CD14-positive monocyte (primary cell): ENCODE measurements at regions not wholly inside any gene's neighbourhood (a gene's known extent, or its start where the extent isn't known, plus 50 kb on each side); places are given as distances from the start of the nearest gene placed in this dataset.

ENCODE experiments used
- DNase-seq, 3 donors: peaks; one replicate each; pipeline ENCODE4 v3.0.0-alpha.2; 2011 to 2022
- H2AFZ ChIP-seq: 2 replicates; pipeline ENCODE4 v1.6.0; 2012; ENCODE audit warnings: mild to moderate bottlenecking, low read depth, low read length, inconsistent platforms; ENCODE audit not compliant: insufficient read depth, poor library complexity, severe bottlenecking
- H3K27ac ChIP-seq, 2 donors: 1 replicate in 1 of 2; 2 replicates in 1 of 2; pipeline ENCODE4 v1.5.1; 2012 to 2013; ENCODE audit warnings: low read length in 2 of 2, control low read depth in 1 of 2, inconsistent platforms in 1 of 2, low read depth in 1 of 2, mild to moderate bottlenecking in 1 of 2
- H3K27me3 ChIP-seq, 2 donors: one replicate each; pipeline versions ENCODE4 v1.6.0 to v1.6.1; 2011 to 2013; ENCODE audit warnings: low read length in 2 of 2; ENCODE audit not compliant: control insufficient read depth in 2 of 2, insufficient read depth in 2 of 2
- H3K36me3 ChIP-seq, 2 donors: replicated peaks in 1 of 2; 1 replicate in 1 of 2; 2 replicates in 1 of 2; pipeline versions ENCODE4 v1.5.1 to v1.6.1; 2012 to 2013; ENCODE audit warnings: low read length in 2 of 2, control low read depth in 1 of 2, inconsistent platforms in 1 of 2, mild to moderate bottlenecking in 1 of 2; ENCODE audit not compliant: insufficient read depth in 2 of 2, control insufficient read depth in 1 of 2
- H3K4me1 ChIP-seq, 2 donors: 1 replicate in 1 of 2; 2 replicates in 1 of 2; pipeline versions ENCODE4 v1.5.1 to v1.6.1; 2012 to 2013; ENCODE audit warnings: low read length in 2 of 2, control low read depth in 1 of 2, inconsistent platforms in 1 of 2, mild to moderate bottlenecking in 1 of 2, moderate library complexity in 1 of 2; ENCODE audit not compliant: insufficient read depth in 2 of 2, control insufficient read depth in 1 of 2
- H3K4me2 ChIP-seq: replicated peaks from 2 replicates; pipeline ENCODE3; 2012; ENCODE audit warnings: low read length, moderate library complexity, mild to moderate bottlenecking; ENCODE audit not compliant: poor library complexity, severe bottlenecking; ENCODE audit errors: extremely low read depth
- H3K4me3 ChIP-seq, 3 experiments: fragments of 200-600 bp in 1 of 3; sonication (generic) in 1 of 3; replicated peaks in 1 of 3; 1 replicate in 2 of 3; 2 replicates in 1 of 3; pipeline ENCODE4 v1.5.1; 2011 to 2013; ENCODE audit warnings: low read length in 3 of 3, mild to moderate bottlenecking in 3 of 3, control low read depth in 2 of 3, low read depth in 2 of 3, inconsistent platforms in 1 of 3, moderate library complexity in 1 of 3
- H3K79me2 ChIP-seq: 2 replicates; pipeline ENCODE4 v1.6.0; 2012; ENCODE audit warnings: mild to moderate bottlenecking, control low read depth, inconsistent platforms, low read length, moderate library complexity; ENCODE audit not compliant: insufficient read depth
- H3K9ac ChIP-seq: 2 replicates; pipeline ENCODE4 v1.6.0; 2017; ENCODE audit warnings: low read length, mild to moderate bottlenecking; ENCODE audit not compliant: insufficient read depth, poor library complexity, severe bottlenecking
- H3K9me3 ChIP-seq, 2 donors: replicated peaks in 1 of 2; 1 replicate in 1 of 2; 2 replicates in 1 of 2; pipeline versions ENCODE4 v1.5.1 to v1.6.1; 2012 to 2013; ENCODE audit warnings: low read length in 2 of 2, control low read depth in 1 of 2; ENCODE audit not compliant: control insufficient read depth in 1 of 2, insufficient read depth in 1 of 2
- H4K20me1 ChIP-seq: 2 replicates; pipeline ENCODE4 v1.6.0; 2012; ENCODE audit warnings: mild to moderate bottlenecking, low read length, control low read depth, moderate library complexity; ENCODE audit not compliant: insufficient read depth
- H3K27ac Mint-ChIP-seq, 7 donors: one replicate each; pipeline ENCODE4 v1.8.0; 2020; ENCODE audit warnings: mild to moderate bottlenecking in 7 of 7, mixed read lengths in 7 of 7, moderate library complexity in 6 of 7, inconsistent platforms in 2 of 7
- H3K27me3 Mint-ChIP-seq, 3 donors: one replicate each; pipeline ENCODE4 v1.8.0; 2021 to 2022; ENCODE audit warnings: low read depth in 3 of 3, mild to moderate bottlenecking in 3 of 3, mixed read lengths in 3 of 3, moderate library complexity in 3 of 3, inconsistent platforms in 1 of 3
- H3K36me3 Mint-ChIP-seq, 2 donors: one replicate each; pipeline ENCODE4 v1.8.0; 2020; ENCODE audit warnings: mixed read lengths in 2 of 2, inconsistent platforms in 1 of 2, mild to moderate bottlenecking in 1 of 2
- H3K4me1 Mint-ChIP-seq: one replicate; pipeline ENCODE4 v1.8.0; 2020; ENCODE audit warnings: mild to moderate bottlenecking, mixed read lengths
- H3K4me3 Mint-ChIP-seq, 2 donors: one replicate each; pipeline ENCODE4 v1.8.0; 2020; ENCODE audit warnings: mild to moderate bottlenecking in 2 of 2, mixed read lengths in 2 of 2, moderate library complexity in 1 of 2
- H3K9me3 Mint-ChIP-seq, 7 donors: one replicate each; pipeline ENCODE4 v1.8.0; 2020 to 2022; ENCODE audit warnings: mixed read lengths in 7 of 7, mild to moderate bottlenecking in 6 of 7, moderate library complexity in 6 of 7, inconsistent platforms in 2 of 7
- CTCF ChIP-seq: fragments of 200-600 bp; IDR thresholded peaks from one replicate; pipeline ENCODE4 v1.8.0; 2022; ENCODE audit warnings: antibody characterized with exemption, mild to moderate bottlenecking
- WGBS: methylation state at CpG from one replicate; pipeline ENCODE4 v1.1.5; 2013; ENCODE audit warnings: missing lambda C conversion rate; ENCODE audit not compliant: insufficient coverage; 5-methylcytosine and 5-hydroxymethylcytosine counted together
- intact Hi-C, 2 donors: fragments of 100-400 bp; cut with micrococcal nuclease; formaldehyde crosslinking; loops; one replicate each; pipeline versions ENCODE4 v1.15.0 to v1.15.1; 2023

- Histone ChIP-seq H3K9ac (no peak overlapping the region), H3K27ac (no peak overlapping the region), H2AFZ (no peak overlapping the region), H3K4me3 (no peak overlapping the region), H3K4me1 (no peaks in the 10 kb centered on the region), H3K79me2 (no peaks in the 10 kb centered on the region), H3K27me3 (no peaks in the 10 kb centered on the region), H4K20me1 (no peaks in the 10 kb centered on the region), H3K9me3 (no peaks in the 10 kb centered on the region), H3K4me2 (no peak overlapping the region), H3K36me3 (no peaks in the 10 kb centered on the region)
- intact Hi-C loops, result no loop called here
- DNase-seq, result no peak
- Mint-ChIP-seq H3K4me1 (no peaks in the 10 kb centered on the region), H3K27me3 (no peaks in the 10 kb centered on the region), H3K4me3 (no peak overlapping the region), H3K36me3 (no peaks in the 10 kb centered on the region), H3K27ac (no peak overlapping the region), H3K9me3 (peaks cover 0 to 1% (median 0%) of the 10 kb centered on the region in 7 donors)
- TF ChIP-seq CTCF, result no peak
- WGBS, result 77% methylated on average over 4 of the region's 6 CpGs
These were observed 611.8 kb downstream of the SPOCK3 start for GRCh38 chr4:166622425-166622977.

GRCh38 chr4:166625018-166625637, 609.2 kb downstream of the SPOCK3 start:
- Histone ChIP-seq H3K36me3 (no peaks in the 10 kb centered on the region), H4K20me1 (no peaks in the 10 kb centered on the region), H3K4me1 (no peaks in the 10 kb centered on the region), H3K27ac (no peak overlapping the region), H3K9me3 (no peaks in the 10 kb centered on the region), H3K79me2 (no peaks in the 10 kb centered on the region), H3K4me2 (no peak overlapping the region), H3K9ac (no peak overlapping the region), H3K27me3 (no peaks in the 10 kb centered on the region), H3K4me3 (no peak overlapping the region), H2AFZ (no peak overlapping the region)
- no peak overlapping the region for H3K4me3 Mint-ChIP-seq
- WGBS, result no CpG with 5 or more reads among the region's 1 CpG
- H3K27me3 Mint-ChIP-seq, result no peaks in the 10 kb centered on the region
- H3K27ac Mint-ChIP-seq, result no peak overlapping the region
- H3K9me3 Mint-ChIP-seq, result no peaks in the 10 kb centered on the region
- TF ChIP-seq CTCF, result no peak
- intact Hi-C loops, result no loop called here
- no peaks in the 10 kb centered on the region for H3K4me1 Mint-ChIP-seq
- DNase-seq, result no peak
- H3K36me3 Mint-ChIP-seq, result no peaks in the 10 kb centered on the region
